Right lobe of liver (tissue), 4 donors: ENCODE measurements at regions not wholly inside any gene's neighbourhood (a gene's known extent, or its start where the extent isn't known, plus 50 kb on each side); places are given as distances from the start of the nearest gene placed in this dataset.

Experiments
- CTCF ChIP-seq, 4 donors: fragments of 200-600 bp in 3 of 4; fragments of 450-650 bp in 1 of 4; IDR thresholded peaks; one replicate each; pipeline versions ENCODE4 v1.5.1 to v1.8.0; 2016 to 2022; ENCODE audit warnings: antibody characterized with exemption in 4 of 4, mild to moderate bottlenecking in 2 of 4
- POLR2A ChIP-seq: fragments of 450-650 bp; IDR thresholded peaks from one replicate; pipeline ENCODE4 v1.6.1; 2017; ENCODE audit warnings: antibody characterized with exemption, mild to moderate bottlenecking
- donor health status: DM: no; HTN: no; CAD: no.
- donor health status: DM: no; HTN: no; CAD: no.
- donor health status: DM: no; HTN: yes; CAD: no.

DNA sequence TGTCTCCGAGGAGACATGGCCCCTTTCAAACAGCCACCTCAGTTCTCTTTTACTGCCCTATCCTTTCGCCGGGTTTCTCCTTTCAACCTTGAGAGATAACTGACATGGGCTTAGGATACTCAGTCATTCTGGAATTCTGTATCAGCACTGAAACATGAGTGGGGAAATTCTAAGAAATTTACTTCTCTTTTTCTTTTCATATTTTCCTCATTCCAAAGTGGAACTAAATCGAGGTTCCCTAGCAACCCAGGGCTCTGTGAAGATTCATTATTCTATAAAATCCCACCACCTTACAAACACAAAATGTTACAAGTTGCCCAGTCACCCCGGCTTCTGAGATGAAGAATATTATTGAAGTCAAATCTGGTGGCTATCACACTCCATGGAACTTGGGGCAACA is 319.2 kb downstream of the ENC1 start:
- no peak for TF ChIP-seq POLR2A
- no peak for TF ChIP-seq CTCF (IDR thresholded peaks at IDR 0.05)
